HL-60 (cell line): ENCODE measurements at regions not wholly inside any gene's neighbourhood (a gene's known extent, or its start where the extent isn't known, plus 50 kb on each side); places are given as distances from the start of the nearest gene placed in this dataset.

ENCODE experiments used
- CTCF ChIP-seq: IDR thresholded peaks from one replicate; pipeline ENCODE4 v1.5.1; 2011; ENCODE audit warnings: low read length, control low read depth, inconsistent platforms; ENCODE audit not compliant: insufficient read depth
- POLR2AphosphoS5 ChIP-seq: IDR thresholded peaks from 2 replicates; pipeline ENCODE4 v1.6.1; 2012; ENCODE audit warnings: low read depth
- SPI1 ChIP-seq: IDR thresholded peaks from 2 replicates; pipeline ENCODE4 v1.6.1; 2012; ENCODE audit warnings: low read depth, mild to moderate bottlenecking, borderline replicate concordance

GRCh38 chr6:74256381-74256780 is 560.4 kb downstream of the CD109 start:
- no peak for TF ChIP-seq CTCF
- TF ChIP-seq POLR2AphosphoS5 = no peak
- TF ChIP-seq SPI1 = no peak
